OCI-LY7 (cell line): ENCODE measurements at regions not wholly inside any gene's neighbourhood (a gene's known extent, or its start where the extent isn't known, plus 50 kb on each side); places are given as distances from the start of the nearest gene placed in this dataset.

Experiments used
- BruUV-seq: library from RNA; stranded (reverse); fragments of 400-500 nt; replicated peaks from 2 replicates; lab custom pipeline; 2021; lab: Mats Ljungman, UMichigan
- CTCF ChIA-PET: fragments of 300-600 bp; sonication (Branson Sonifier 250); formaldehyde crosslinking; loops from one replicate; lab custom pipeline; 2022; ENCODE audit warnings: antibody characterized with exemption; ENCODE audit not compliant: unreplicated experiment; lab: Charles Lee
- POLR2A ChIA-PET: fragments of 300-600 bp; sonication (Branson Sonifier 250); formaldehyde crosslinking; loops from one replicate; lab custom pipeline; 2022; ENCODE audit warnings: antibody characterized with exemption; lab: Charles Lee
- DNase-seq: peaks from one replicate; pipeline ENCODE4 v3.0.0-alpha.2; 2015; ENCODE audit warnings: low spot score
- H2AFZ ChIP-seq: fragments of 200-600 bp; sonication (generic), shearing (Covaris generic); 2 replicates; pipeline ENCODE4 v1.6.1; 2014; ENCODE audit warnings: mild to moderate bottlenecking, antibody characterized with exemption, low read length, moderate library complexity
- H3K27ac ChIP-seq: fragments of 200-600 bp; sonication (generic); 2 replicates; pipeline ENCODE4 v1.5.1; 2014; ENCODE audit warnings: mixed run types, low read depth, mild to moderate bottlenecking, moderate library complexity, low read length, inconsistent platforms; ENCODE audit not compliant: poor library complexity, severe bottlenecking
- H3K36me3 ChIP-seq: fragments of 200-600 bp; sonication (generic); 2 replicates; pipeline ENCODE4 v1.6.1; 2014; ENCODE audit warnings: mild to moderate bottlenecking, antibody characterized with exemption, low read length, moderate library complexity, mixed read lengths; ENCODE audit not compliant: insufficient read depth
- H3K4me1 ChIP-seq: fragments of 200-600 bp; sonication (generic); 2 replicates; pipeline ENCODE4 v1.5.1; 2014; ENCODE audit warnings: mild to moderate bottlenecking, low read length; ENCODE audit not compliant: insufficient read depth, poor library complexity, severe bottlenecking
- H3K4me2 ChIP-seq: fragments of 200-600 bp; sonication (generic); 2 replicates; pipeline ENCODE4 v1.6.1; 2014; ENCODE audit warnings: mild to moderate bottlenecking, low read length
- H3K4me3 ChIP-seq: fragments of 200-600 bp; sonication (generic); 2 replicates; pipeline ENCODE4 v1.5.1; 2014; ENCODE audit warnings: mild to moderate bottlenecking, low read depth, low read length; ENCODE audit not compliant: poor library complexity, severe bottlenecking
- H3K79me2 ChIP-seq: fragments of 200-600 bp; sonication (generic); 2 replicates; pipeline ENCODE4 v1.6.1; 2016; ENCODE audit warnings: low read depth, mild to moderate bottlenecking, low read length, moderate library complexity, mixed read lengths; ENCODE audit not compliant: insufficient read depth
- H3K9me2 ChIP-seq: fragments of 200-600 bp; sonication (generic); 2 replicates; pipeline ENCODE4 v1.6.1; 2016; ENCODE audit warnings: mild to moderate bottlenecking, low read length, mixed read lengths; ENCODE audit not compliant: insufficient read depth
- H3K9me3 ChIP-seq: fragments of 200-600 bp; sonication (generic); 2 replicates; pipeline ENCODE4 v1.6.1; 2014; ENCODE audit warnings: mild to moderate bottlenecking, mixed run types, low read length, mixed read lengths
- H4K20me1 ChIP-seq: fragments of 200-600 bp; sonication (generic); 2 replicates; pipeline ENCODE4 v1.6.1; 2014; ENCODE audit warnings: mild to moderate bottlenecking, antibody characterized with exemption, low read length, moderate library complexity, mixed read lengths; ENCODE audit not compliant: insufficient read depth
- CTCF ChIP-seq: fragments of 200-600 bp; sonication (generic); conservative IDR thresholded peaks from 2 replicates; pipeline ENCODE4 v1.5.1; 2014; ENCODE audit warnings: mild to moderate bottlenecking, antibody characterized with exemption, low read length, moderate library complexity, mixed read lengths
- EZH2phosphoT487 ChIP-seq: fragments of 200-600 bp; sonication (generic); IDR thresholded peaks from 2 replicates; pipeline ENCODE4 v1.6.1; 2018; ENCODE audit warnings: low read depth, borderline replicate concordance, mild to moderate bottlenecking, mixed run types, antibody characterized with exemption, low read length, moderate library complexity, mixed read lengths
- intact Hi-C: fragments of 100-400 bp; cut with micrococcal nuclease; formaldehyde crosslinking; loops from one replicate; pipeline ENCODE4 v1.10.0; 2022; ENCODE audit not compliant: unreplicated experiment

DNA sequence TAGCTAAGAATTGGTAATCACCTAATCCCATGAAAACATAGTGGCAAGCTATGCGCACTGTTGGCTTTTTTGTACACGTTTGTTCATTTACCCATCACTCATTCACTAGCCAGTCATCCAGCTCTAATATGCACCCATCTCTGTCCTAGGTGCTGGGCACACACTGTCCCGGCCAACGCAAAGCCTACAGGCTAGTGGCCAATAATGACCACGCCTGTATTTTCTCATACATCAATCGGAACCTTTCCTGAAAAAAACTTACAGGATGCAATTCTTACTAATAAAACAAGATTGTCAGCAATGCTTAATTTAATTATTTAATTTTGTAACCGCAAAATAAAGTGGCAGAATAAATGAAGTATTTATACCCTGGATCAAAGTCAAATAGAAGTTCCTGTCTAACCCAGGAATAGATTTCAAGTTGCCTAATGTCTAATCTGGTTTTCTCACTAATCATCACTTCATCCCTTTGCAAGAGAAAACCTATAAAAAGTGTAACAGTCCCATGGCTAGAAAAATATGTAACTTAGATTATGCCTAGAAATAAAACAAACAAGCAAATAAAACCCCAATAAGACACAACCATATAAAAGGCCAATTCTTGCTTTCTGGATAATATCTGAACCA, 143.3 kb upstream of the BLID start:
- H3K4me1 ChIP-seq: no peaks in the 10 kb centered on the region
- no peaks in the 10 kb centered on the region for H3K9me3 ChIP-seq
- no TSS peak for BruUV-seq
- TF ChIP-seq EZH2phosphoT487: no peak
- no peak for TF ChIP-seq CTCF
- intact Hi-C loops: no loop called here
- no peak overlapping the region for H3K4me3 ChIP-seq
- no peaks in the 10 kb centered on the region for H3K9me2 ChIP-seq
- H4K20me1 ChIP-seq: no peaks in the 10 kb centered on the region
- no peaks in the 10 kb centered on the region for H3K79me2 ChIP-seq
- no peaks in the 10 kb centered on the region for H3K36me3 ChIP-seq
- POLR2A ChIA-PET: no interaction called here
- H3K27ac ChIP-seq: no peak overlapping the region
- H3K4me2 ChIP-seq: no peak overlapping the region
- H2AFZ ChIP-seq: no peak overlapping the region
- CTCF ChIA-PET: no interaction called here
- DNase-seq: no peak

DNA sequence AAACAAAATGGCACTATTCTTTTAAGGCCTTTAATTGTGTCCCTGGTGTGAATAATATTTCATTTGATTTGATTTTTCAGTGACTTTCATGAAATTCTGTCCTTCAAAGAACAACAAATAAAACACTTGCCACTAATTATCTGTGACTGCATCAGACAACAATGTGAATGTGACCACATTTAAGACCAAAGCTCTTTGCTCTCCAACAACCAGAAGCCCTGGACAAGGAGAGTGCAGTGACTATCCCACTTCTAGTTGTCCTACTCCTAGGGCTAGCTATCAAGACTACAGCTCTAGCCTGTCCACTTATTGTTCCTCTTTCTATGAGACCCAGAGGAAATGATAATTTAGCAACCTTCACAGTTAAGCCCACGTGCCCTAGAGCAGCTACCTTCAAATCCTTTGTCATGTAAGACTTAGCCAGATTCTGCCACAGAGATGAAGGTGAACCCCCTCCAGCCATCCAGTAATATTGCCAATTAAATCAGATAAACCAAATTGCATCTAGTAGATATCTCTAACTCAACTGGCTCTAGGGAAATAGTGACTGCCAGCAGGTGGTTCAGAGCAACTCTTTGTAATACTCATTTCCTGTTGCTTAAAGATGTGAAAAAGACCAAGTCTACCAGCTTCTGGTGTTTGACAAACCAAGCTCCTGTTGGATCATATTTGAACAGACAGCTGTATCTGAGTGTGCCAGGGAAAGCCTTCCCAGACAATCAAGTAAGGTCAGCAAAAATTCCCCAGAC, 142.6 kb upstream of the BLID start:
- H3K9me2 ChIP-seq: no peaks in the 10 kb centered on the region
- intact Hi-C loops: no loop called here
- no peaks in the 10 kb centered on the region for H4K20me1 ChIP-seq
- BruUV-seq: no TSS peak
- H2AFZ ChIP-seq: no peak overlapping the region
- TF ChIP-seq EZH2phosphoT487 (no peak), CTCF (no peak)
- ChIA-PET CTCF (interaction anchor here (0.5 kb wide), 1 partner anchor 288 kb away, joined by 3 read pairs; no protein-coding TSS in a partner anchor), POLR2A (no interaction called here)
- H3K27ac ChIP-seq: no peak overlapping the region
- no peak overlapping the region for H3K4me2 ChIP-seq
- no peaks in the 10 kb centered on the region for H3K36me3 ChIP-seq
- no peaks in the 10 kb centered on the region for H3K9me3 ChIP-seq
- no peaks in the 10 kb centered on the region for H3K79me2 ChIP-seq
- no peak for DNase-seq
- H3K4me3 ChIP-seq: no peak overlapping the region
- H3K4me1 ChIP-seq: no peaks in the 10 kb centered on the region
